HG03108 (cell line): ENCODE measurements at regions not wholly inside any gene's neighbourhood (a gene's known extent, or its start where the extent isn't known, plus 50 kb on each side); places are given as distances from the start of the nearest gene placed in this dataset.
A peak's percentile ranks its signal among the peaks of the same experiment; 100 is the strongest.
"Not testable (repeated sequence)": the region's sequence is repeated elsewhere in the genome, so short reads cannot be mapped to it uniquely, and the experiment has no call there.

Source experiments
- ATAC-seq: cut with Tn5 transposase; IDR thresholded peaks from one replicate; pipeline ENCODE4 v1.9.1; 2021; ENCODE audit warnings: moderate library complexity; ENCODE audit not compliant: unreplicated experiment

- no peak for ATAC-seq
Observed at GRCh38 chr4:27620886-27621285, 760.2 kb downstream of the STIM2 start.

GRCh38 chr4:27624749-27625148 lies 764.1 kb downstream of the STIM2 start:
- no peak for ATAC-seq

GRCh38 chr4:27628609-27629008 lies 768.0 kb downstream of the STIM2 start:
- no peak for ATAC-seq

- no peak for ATAC-seq
Observed at GRCh38 chr4:27629532-27630225, 769.0 kb downstream of the STIM2 start.

- ATAC-seq: peak; percentile 67
Observed at GRCh38 chr4:27635936-27636913, 775.6 kb downstream of the STIM2 start.

- no peak for ATAC-seq
Observed at GRCh38 chr4:27638163-27638915, 777.7 kb downstream of the STIM2 start.

- no peak for ATAC-seq
Observed at GRCh38 chr4:27643101-27643500, 782.5 kb downstream of the STIM2 start.

- ATAC-seq: no peak
Observed at GRCh38 chr4:27648416-27648815, 787.8 kb downstream of the STIM2 start.

- ATAC-seq: no peak
Observed at GRCh38 chr4:27662426-27662825, 801.8 kb downstream of the STIM2 start.

GRCh38 chr4:27666943-27667342 lies 806.3 kb downstream of the STIM2 start:
- no peak for ATAC-seq

GRCh38 chr4:27668001-27668400 lies 807.4 kb downstream of the STIM2 start:
- ATAC-seq: no peak

GRCh38 chr4:27678027-27678426 lies 817.4 kb downstream of the STIM2 start:
- ATAC-seq: no peak

GRCh38 chr4:27684610-27685011 lies 824.0 kb downstream of the STIM2 start:
- no peak for ATAC-seq

GRCh38 chr4:27685091-27685490 lies 824.5 kb downstream of the STIM2 start:
- ATAC-seq: no peak

GRCh38 chr4:27685947-27686346 lies 825.3 kb downstream of the STIM2 start:
- ATAC-seq: no peak

- ATAC-seq: peak; percentile 74
Observed at GRCh38 chr4:27692158-27692557, 831.5 kb downstream of the STIM2 start.

- no peak for ATAC-seq
Observed at GRCh38 chr4:27692868-27693634, 832.4 kb downstream of the STIM2 start.

- ATAC-seq: not testable (repeated sequence)
Observed at GRCh38 chr4:27696257-27696656, 835.6 kb downstream of the STIM2 start.

- no peak for ATAC-seq
Observed at GRCh38 chr4:27701606-27702005, 841.0 kb downstream of the STIM2 start.

- no peak for ATAC-seq
Observed at GRCh38 chr4:27702730-27703431, 842.2 kb downstream of the STIM2 start.
